Esophagus muscularis mucosa (tissue), 3 donors: ENCODE measurements at regions not wholly inside any gene's neighbourhood (a gene's known extent, or its start where the extent isn't known, plus 50 kb on each side); places are given as distances from the start of the nearest gene placed in this dataset.

Experiments
- EP300 ChIP-seq: sonication (generic); formaldehyde crosslinking; IDR thresholded peaks from one replicate; pipeline ENCODE4 v1.6.1; 2017; ENCODE audit warnings: antibody characterized with exemption
- TF ChIP-seq, protein P1 (sequence below), 3 experiments: fragments of 200-600 bp in 2 of 3; fragments of 450-650 bp in 1 of 3; sonication (generic) in 2 of 3; IDR thresholded peaks; one replicate each; pipeline ENCODE4 v1.5.1; 2017 to 2019; ENCODE audit warnings: antibody characterized with exemption in 3 of 3, mild to moderate bottlenecking in 2 of 3, moderate library complexity in 1 of 3

GRCh38 chr4:148980782-148981480, 538.7 kb upstream of the NR3C2 start:
- TF ChIP-seq, protein P1, sequence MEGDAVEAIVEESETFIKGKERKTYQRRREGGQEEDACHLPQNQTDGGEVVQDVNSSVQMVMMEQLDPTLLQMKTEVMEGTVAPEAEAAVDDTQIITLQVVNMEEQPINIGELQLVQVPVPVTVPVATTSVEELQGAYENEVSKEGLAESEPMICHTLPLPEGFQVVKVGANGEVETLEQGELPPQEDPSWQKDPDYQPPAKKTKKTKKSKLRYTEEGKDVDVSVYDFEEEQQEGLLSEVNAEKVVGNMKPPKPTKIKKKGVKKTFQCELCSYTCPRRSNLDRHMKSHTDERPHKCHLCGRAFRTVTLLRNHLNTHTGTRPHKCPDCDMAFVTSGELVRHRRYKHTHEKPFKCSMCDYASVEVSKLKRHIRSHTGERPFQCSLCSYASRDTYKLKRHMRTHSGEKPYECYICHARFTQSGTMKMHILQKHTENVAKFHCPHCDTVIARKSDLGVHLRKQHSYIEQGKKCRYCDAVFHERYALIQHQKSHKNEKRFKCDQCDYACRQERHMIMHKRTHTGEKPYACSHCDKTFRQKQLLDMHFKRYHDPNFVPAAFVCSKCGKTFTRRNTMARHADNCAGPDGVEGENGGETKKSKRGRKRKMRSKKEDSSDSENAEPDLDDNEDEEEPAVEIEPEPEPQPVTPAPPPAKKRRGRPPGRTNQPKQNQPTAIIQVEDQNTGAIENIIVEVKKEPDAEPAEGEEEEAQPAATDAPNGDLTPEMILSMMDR (IDR thresholded peaks at IDR 0.05): peak in 1 of 3 experiments; percentile 7
- TF ChIP-seq EP300: no peak
